ENCODE measurements at regions not wholly inside any gene's neighbourhood (a gene's known extent, or its start where the extent isn't known, plus 50 kb on each side); places are given as distances from the start of the nearest gene placed in this dataset.

DNA sequence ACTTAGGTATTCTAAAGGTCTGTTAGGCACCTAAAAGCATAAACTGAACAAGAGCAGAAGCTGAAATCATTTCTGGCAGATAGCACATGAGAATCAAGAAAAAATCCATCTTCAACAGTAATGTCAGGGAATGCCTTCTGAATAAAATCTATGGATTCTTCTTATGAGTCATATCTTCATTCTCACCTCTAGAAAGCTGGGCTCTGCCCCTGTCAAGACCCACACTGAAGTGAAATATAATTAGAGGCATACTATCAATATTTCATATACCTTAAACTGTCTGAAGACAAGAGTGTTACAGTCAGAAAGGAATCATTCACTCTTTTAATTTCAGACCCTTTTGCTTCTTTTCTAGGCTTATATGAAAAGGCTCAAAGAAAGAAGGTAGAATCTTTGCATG lies 485.8 kb upstream of the PTCHD4 start:
- DNase-seq (ENCODE audit: low read depth, low spot score) (no peak), FAIRE-seq (no peak), ATAC-seq (no peak)
- TF ChIP-seq PKNOX1 (IDR thresholded peaks at IDR 0.05) (no peak), ETV6 (conservative IDR thresholded peaks at IDR 0.05 in 1 of 2, IDR thresholded peaks at IDR 0.05 in 1 of 2; ENCODE audit: borderline replicate concordance in 1 of 2, low read depth in 1 of 2) (no peak), SIX5 (IDR thresholded peaks at IDR 0.05; ENCODE audit: low read depth, low read length, severe bottlenecking) (no peak), CEBPZ (IDR thresholded peaks at IDR 0.05; ENCODE audit: low read depth, low read length) (no peak), RCOR1 (conservative IDR thresholded peaks at IDR 0.05; ENCODE audit: low read depth, low read length) (no peak), CBX3 (IDR thresholded peaks at IDR 0.05; ENCODE audit: borderline replicate concordance, low read depth) (no peak), MTA3 (IDR thresholded peaks at IDR 0.05; ENCODE audit: borderline replicate concordance, low read length) (no peak), EGR1 (IDR thresholded peaks at IDR 0.05; ENCODE audit: borderline replicate concordance in 1 of 2, low read depth in 2 of 2, low read length in 2 of 2) (no peak), RAD21 (IDR thresholded peaks at IDR 0.05; ENCODE audit: insufficient read depth, low read depth, low read length) (no peak)
- TF ChIP-seq, protein P1, sequence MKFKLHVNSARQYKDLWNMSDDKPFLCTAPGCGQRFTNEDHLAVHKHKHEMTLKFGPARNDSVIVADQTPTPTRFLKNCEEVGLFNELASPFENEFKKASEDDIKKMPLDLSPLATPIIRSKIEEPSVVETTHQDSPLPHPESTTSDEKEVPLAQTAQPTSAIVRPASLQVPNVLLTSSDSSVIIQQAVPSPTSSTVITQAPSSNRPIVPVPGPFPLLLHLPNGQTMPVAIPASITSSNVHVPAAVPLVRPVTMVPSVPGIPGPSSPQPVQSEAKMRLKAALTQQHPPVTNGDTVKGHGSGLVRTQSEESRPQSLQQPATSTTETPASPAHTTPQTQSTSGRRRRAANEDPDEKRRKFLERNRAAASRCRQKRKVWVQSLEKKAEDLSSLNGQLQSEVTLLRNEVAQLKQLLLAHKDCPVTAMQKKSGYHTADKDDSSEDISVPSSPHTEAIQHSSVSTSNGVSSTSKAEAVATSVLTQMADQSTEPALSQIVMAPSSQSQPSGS (IDR thresholded peaks at IDR 0.05; ENCODE audit: low read length): no peak
- TF ChIP-seq, protein P2, sequence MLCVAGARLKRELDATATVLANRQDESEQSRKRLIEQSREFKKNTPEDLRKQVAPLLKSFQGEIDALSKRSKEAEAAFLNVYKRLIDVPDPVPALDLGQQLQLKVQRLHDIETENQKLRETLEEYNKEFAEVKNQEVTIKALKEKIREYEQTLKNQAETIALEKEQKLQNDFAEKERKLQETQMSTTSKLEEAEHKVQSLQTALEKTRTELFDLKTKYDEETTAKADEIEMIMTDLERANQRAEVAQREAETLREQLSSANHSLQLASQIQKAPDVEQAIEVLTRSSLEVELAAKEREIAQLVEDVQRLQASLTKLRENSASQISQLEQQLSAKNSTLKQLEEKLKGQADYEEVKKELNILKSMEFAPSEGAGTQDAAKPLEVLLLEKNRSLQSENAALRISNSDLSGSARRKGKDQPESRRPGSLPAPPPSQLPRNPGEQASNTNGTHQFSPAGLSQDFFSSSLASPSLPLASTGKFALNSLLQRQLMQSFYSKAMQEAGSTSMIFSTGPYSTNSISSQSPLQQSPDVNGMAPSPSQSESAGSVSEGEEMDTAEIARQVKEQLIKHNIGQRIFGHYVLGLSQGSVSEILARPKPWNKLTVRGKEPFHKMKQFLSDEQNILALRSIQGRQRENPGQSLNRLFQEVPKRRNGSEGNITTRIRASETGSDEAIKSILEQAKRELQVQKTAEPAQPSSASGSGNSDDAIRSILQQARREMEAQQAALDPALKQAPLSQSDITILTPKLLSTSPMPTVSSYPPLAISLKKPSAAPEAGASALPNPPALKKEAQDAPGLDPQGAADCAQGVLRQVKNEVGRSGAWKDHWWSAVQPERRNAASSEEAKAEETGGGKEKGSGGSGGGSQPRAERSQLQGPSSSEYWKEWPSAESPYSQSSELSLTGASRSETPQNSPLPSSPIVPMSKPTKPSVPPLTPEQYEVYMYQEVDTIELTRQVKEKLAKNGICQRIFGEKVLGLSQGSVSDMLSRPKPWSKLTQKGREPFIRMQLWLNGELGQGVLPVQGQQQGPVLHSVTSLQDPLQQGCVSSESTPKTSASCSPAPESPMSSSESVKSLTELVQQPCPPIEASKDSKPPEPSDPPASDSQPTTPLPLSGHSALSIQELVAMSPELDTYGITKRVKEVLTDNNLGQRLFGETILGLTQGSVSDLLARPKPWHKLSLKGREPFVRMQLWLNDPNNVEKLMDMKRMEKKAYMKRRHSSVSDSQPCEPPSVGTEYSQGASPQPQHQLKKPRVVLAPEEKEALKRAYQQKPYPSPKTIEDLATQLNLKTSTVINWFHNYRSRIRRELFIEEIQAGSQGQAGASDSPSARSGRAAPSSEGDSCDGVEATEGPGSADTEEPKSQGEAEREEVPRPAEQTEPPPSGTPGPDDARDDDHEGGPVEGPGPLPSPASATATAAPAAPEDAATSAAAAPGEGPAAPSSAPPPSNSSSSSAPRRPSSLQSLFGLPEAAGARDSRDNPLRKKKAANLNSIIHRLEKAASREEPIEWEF (IDR thresholded peaks at IDR 0.05; ENCODE audit: insufficient replicate concordance, low read depth, low read length): no peak
- no TSS peak for BruUV-seq (replicated peaks)
- H4K20me1 ChIP-seq (ENCODE audit: control insufficient read depth, insufficient read depth): no peaks in the 10 kb centered on the region
- POLR2A ChIA-PET: no interaction called here
- SMC1A ChIA-PET (ENCODE audit: uncharacterized antibody, unreplicated experiment): interaction anchor here (0.6 kb wide), 1 partner anchor 300 kb away, joined by 3 read pairs; no protein-coding TSS in a partner anchor
- H3K4me3 ChIP-seq: no peak overlapping the region
- RAD21 ChIA-PET (ENCODE audit: unreplicated experiment): no interaction called here
- H3K27me3 ChIP-seq (replicated peaks in 1 of 2; ENCODE audit: control insufficient read depth in 2 of 2, insufficient read depth in 2 of 2, low read length in 1 of 2): no peaks in the 10 kb centered on the region
- H3K4me2 ChIP-seq (ENCODE audit: control insufficient read depth, insufficient read depth): no peak overlapping the region
- intact Hi-C loops (cut with micrococcal nuclease; ENCODE audit: unreplicated experiment) (no loop called here), in situ Hi-C loops (cut with MboI) (no loop called here)
- H3K4me1 ChIP-seq (ENCODE audit: control insufficient read depth, insufficient read depth, low read length): no peaks in the 10 kb centered on the region
- H3K9ac ChIP-seq (ENCODE audit: control insufficient read depth, insufficient read depth, low read length): no peak overlapping the region
- no peaks in the 10 kb centered on the region for H3K36me3 ChIP-seq (ENCODE audit: control insufficient read depth in 2 of 2, insufficient read depth in 2 of 2, low read length in 1 of 2)
- no peak overlapping the region for H3K27ac ChIP-seq (ENCODE audit: control insufficient read depth, insufficient read depth)
- no peaks in the 10 kb centered on the region for H3K79me2 ChIP-seq (ENCODE audit: control insufficient read depth, insufficient read depth, low read length)
- H3K9me3 ChIP-seq (replicated peaks; ENCODE audit: control insufficient read depth, insufficient read depth, low read length): no peaks in the 10 kb centered on the region
- CTCF ChIA-PET: no interaction called here
- no peak overlapping the region for H2AFZ ChIP-seq (ENCODE audit: control insufficient read depth, low read depth, low read length)

All from GM12878 (cell line).